SU-DHL-6 (cell line): ENCODE measurements at regions not wholly inside any gene's neighbourhood (a gene's known extent, or its start where the extent isn't known, plus 50 kb on each side); places are given as distances from the start of the nearest gene placed in this dataset.

Source experiments
- EZH2phosphoT487 ChIP-seq: fragments of 200-600 bp; sonication (generic), shearing (Covaris generic); conservative IDR thresholded peaks from 2 replicates; pipeline ENCODE4 v1.6.1; 2018; ENCODE audit warnings: mild to moderate bottlenecking, antibody characterized with exemption, low read length, moderate library complexity, mixed read lengths
- TF ChIP-seq, protein P1 (sequence below): fragments of 200-600 bp; sonication (generic); IDR thresholded peaks from one replicate; pipeline ENCODE4 v1.5.1; 2017; ENCODE audit warnings: antibody characterized with exemption, mild to moderate bottlenecking, low read length, moderate library complexity; ENCODE audit not compliant: insufficient read depth, poor library complexity, severe bottlenecking

DNA sequence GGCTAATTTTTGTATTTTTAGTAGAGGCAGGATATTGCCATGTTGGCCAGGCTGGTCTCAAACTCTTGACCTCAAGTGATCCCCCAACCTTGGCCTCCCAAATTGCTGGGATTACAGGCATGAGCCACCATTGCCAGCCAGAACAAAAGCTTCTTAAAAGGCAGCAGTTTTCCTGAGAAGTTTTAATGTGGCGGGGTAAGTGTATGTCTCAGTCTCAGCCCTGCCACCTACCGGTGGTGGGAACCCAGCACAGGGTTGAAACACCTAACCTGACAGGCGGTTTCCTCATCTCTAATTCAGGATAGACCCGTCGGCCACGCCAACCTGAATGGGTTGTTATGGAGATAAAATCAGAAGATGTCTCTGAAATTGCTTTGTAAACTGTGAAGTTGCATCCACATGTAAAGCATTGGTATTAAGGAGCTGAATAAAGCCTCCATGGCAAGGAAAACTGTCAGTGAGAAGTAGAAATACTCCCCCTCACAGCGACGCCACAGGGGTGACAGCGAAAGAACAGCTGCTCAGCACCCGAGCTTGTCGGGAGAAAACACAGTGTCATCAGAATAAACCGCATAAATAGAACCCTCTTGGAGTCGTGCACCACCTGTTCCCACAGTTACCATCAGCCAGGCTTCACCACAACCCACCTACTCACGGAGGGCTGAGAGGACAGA is 165.9 kb upstream of the NCAM1 start:
- TF ChIP-seq, protein P1, sequence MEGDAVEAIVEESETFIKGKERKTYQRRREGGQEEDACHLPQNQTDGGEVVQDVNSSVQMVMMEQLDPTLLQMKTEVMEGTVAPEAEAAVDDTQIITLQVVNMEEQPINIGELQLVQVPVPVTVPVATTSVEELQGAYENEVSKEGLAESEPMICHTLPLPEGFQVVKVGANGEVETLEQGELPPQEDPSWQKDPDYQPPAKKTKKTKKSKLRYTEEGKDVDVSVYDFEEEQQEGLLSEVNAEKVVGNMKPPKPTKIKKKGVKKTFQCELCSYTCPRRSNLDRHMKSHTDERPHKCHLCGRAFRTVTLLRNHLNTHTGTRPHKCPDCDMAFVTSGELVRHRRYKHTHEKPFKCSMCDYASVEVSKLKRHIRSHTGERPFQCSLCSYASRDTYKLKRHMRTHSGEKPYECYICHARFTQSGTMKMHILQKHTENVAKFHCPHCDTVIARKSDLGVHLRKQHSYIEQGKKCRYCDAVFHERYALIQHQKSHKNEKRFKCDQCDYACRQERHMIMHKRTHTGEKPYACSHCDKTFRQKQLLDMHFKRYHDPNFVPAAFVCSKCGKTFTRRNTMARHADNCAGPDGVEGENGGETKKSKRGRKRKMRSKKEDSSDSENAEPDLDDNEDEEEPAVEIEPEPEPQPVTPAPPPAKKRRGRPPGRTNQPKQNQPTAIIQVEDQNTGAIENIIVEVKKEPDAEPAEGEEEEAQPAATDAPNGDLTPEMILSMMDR, result peak; percentile 56
- no peak for TF ChIP-seq EZH2phosphoT487
